NCI-H748 (cell line): ENCODE measurements at regions not wholly inside any gene's neighbourhood (a gene's known extent, or its start where the extent isn't known, plus 50 kb on each side); places are given as distances from the start of the nearest gene placed in this dataset.
"Not testable (repeated sequence)": the region's sequence is repeated elsewhere in the genome, so short reads cannot be mapped to it uniquely, and the experiment has no call there.

Experiments used
- DNase-seq: peaks from one replicate; lab custom pipeline; 2025; ENCODE audit not compliant: unreplicated experiment; lab: John Stamatoyannopoulos, UW

DNA sequence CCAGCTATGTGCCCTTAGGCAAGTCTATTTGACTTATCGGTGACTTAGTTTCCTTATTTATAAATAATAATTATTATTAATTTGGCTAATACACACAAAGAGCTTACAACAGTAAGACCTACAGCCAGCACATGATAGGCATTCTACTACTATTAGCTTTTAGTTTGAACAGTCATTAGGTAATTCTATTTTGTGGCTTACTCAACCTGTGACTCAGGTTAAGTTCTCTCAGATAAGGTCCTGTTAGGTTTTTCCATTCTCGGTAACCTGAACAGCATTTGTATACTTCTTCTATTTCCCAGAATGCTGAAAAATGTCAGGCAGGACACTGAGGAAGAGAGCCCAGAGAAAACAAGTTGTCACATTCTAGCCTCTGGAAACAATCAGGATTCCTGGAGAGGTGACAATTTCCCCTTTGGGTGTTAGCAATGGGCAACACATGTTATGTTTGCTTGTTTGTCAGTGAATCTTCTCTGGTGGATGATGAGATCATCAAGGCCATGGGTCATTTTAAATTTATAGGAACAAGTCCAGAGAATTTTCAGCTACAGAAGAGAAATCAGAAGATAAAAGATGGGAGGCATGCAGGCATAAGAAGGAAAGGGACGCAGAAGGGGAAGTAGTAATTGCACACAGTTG is 2144.7 kb downstream of the PCDH7 start:
- no peak for DNase-seq

- no peak for DNase-seq
Measured at GRCh38 chr4:32876546-32876945, 2156.4 kb downstream of the PCDH7 start.

DNA sequence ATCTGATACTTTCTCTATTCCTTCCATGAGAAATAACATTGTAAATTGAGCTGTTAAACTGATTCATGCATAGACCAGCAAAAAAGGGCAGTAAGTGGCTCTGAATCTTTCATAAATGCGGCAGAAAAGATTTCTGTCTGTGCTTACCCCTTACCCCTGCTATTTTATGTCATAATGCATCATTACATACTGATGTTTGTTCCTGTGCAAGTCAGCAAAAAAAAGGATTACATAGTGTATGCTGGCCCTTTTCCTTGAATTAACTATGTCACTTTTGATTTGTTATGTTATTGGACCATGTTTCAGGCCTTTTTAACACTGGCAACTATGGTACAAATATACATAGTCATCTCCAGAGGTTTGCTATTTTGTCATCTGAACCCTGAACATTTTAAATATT is 2159.7 kb downstream of the PCDH7 start:
- DNase-seq: no peak

GRCh38 chr4:32884198-32884597 is 2164.0 kb downstream of the PCDH7 start:
- DNase-seq: no peak

DNA sequence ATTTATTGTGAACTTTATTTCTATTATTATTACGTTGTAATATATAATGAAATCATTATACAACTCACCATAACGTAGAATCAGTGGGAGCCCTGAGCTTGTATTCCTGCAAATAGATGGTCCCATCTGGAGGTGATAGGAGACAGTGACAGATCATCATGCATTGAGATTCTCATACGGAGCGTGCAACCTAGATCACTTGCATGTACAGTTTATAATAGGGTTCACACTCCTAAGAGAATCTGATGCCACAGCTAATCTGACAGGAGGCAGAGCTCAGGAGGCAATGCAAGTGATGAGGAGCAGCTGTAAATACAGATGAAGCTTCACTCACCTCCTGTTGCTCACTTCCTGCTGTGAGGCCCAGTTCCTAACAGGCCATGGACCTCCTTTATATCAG is 2170.2 kb downstream of the PCDH7 start:
- DNase-seq: no peak

DNA sequence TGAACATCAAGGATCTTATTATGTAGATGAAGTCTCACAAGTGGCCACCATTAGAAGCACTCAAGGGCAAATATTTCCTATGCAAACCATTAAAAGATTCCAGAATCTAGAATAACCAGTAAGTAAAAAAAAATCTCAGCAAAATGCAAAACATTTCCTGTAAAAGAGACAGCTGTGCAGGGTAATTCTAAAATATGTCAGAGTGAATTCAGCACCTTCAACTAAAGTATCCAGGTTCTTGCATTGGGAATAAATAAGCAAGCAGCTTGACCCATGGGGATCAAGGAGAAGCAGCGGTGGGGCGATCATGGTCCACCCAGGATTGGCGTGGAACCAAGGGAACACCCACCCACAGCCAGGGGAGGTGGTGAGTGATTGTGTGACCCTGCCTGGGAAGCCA is 2188.9 kb downstream of the PCDH7 start:
- no peak for DNase-seq

DNA sequence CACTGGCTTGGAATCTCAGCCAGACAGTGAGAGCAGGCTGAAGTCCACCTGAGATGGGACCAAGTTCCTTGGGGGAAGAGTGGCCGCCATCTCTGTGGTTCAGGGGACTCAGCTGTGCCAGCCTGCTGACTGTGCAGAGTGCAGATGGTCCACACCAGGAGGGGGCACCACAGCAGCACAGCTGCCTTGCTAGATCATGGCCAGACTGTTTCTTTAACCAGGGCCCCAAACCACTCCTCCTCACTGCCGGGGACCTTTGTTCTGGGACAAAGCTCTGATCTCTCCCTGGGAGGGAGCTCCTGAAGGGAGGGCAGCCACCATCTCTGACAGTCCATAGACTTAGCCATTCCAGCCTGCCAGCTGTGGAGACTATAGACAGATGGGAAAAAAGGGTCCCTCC is 2189.6 kb downstream of the PCDH7 start:
- DNase-seq: no peak

DNA sequence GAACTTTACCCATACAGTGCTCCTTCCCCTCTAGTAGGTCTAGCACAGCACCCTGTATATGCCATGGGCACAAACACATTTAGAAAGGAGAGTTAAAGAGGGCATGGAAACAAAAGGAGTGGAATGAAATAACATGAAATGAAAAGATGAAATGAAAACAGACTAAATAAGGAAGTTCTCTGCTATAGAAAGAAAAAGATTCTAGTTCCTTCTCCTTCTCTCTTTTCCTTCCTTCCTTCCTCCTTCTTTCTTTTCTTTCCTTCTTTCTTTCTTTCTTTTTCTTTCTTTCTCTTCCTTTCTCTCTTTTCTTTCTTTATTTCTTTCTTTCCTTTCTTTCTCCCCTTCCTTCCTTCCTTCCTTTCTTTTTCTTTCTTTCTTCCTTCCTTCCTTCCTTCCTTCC is 2197.4 kb downstream of the PCDH7 start:
- no peak for DNase-seq

DNA sequence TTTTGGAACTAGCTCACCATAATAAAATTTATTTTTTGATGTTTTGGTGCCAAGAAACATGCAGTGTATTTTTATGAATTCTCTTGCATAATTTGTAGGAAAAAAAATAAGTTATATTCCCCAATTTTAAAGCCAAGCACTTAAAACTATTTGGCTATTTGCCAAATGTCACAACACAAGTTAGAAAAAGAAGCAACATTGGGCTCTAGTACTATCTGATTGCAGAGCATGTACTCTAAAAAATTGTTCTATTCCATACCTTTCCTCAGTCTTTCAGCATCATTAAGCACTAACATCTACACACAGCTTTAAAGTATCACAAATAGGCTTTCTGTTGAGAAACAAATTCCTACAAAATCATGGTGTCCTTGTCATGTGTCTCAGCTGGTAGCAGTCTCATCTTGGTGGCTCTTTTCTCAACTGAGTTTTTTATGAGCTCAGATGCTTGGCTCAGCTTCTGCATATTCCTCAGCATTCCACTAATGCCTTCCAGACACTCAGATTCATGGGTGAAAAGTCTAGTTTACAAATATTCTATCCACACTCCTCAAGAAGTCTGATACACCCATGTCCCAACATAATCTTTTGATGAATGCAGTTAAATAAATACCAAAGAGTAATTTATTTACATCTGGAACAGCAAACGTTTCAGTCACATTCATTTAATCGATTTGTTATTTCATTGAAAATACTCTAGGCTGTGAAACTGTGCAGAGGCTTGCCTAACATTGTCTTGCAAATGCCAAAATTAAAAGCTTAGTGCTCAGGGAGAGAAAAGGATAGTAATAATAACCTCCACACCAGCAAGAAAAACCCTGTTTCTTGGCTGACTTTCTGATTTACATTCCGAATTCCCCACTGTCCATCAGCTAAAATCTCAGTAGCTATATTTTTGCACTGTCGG is 2209.9 kb downstream of the PCDH7 start:
- DNase-seq: no peak

DNA sequence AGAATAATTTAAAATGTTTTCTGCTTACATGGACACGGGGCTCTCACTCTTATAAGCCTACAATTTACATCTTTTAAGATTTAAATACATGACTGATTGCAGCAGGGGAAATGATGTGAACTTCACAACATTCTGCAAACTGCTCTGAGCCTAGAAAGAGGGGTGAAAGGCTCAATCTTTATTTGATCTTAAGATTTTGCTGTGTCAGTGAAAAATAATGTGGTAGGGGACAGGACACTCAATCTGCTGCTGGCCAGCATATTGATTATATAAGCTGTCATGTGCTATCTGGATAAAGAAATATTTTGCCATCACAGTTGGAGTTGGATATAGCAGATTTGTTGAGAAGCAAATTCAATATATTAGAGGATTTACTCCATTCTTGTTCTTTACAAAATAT is 2210.5 kb downstream of the PCDH7 start:
- no peak for DNase-seq

DNA sequence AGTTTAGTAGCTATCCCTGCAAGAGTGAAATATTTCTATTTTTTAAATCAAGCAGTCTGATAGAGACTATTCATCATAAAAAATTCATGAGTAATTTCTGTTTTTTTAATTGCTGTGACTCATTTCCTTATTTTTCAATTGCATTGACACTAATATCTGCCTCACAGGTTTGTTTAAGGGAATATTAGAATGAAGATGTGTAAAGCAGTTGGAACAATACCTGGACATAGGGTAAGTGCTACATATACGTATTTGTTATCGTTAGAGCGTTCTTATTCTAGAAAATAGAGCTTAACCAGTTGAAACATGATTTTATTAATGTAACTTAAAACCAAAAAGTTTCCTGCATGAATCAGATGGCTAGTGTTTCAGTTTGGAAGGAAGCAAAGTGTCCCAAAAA is 2211.3 kb downstream of the PCDH7 start:
- DNase-seq: no peak

DNA sequence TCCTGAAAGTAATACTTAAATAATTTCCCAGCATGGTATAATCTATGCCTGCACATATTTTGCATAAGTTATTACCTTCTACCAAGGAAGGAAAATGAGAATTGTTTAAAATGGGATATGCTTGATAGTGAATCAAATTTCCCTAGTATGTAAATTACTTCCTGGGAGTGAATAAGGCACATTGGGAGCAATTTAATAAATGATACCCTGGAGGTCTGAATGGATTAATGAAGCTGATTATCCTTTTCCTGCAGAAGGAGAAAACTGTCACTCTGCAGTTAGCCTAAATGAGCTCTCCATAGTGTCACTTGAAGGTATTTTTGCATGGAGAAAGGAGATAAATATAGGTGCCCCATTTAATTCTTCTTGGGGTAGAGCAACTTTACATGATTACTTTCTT is 2212.0 kb downstream of the PCDH7 start:
- DNase-seq: no peak

GRCh38 chr4:32939222-32939621 is 2219.1 kb downstream of the PCDH7 start:
- not testable (repeated sequence) for DNase-seq

DNA sequence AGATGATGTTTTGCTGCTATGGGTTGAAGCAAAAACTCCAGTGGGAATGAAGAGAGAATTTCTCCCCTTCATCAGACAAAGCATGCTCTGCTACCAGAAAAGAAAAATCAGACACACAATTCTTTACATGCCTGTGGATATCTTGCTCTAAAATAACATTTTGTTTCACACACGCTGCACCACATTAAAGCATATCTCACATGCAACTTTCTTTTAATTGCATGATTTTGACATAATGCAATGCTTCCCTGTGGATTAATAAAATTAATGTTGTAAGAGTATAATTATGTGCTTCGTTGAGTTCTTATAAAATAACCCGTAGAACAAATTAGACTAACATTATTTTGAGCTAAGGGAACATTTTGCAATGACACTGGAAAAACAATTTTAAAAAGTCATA is 2230.7 kb downstream of the PCDH7 start:
- DNase-seq: no peak

GRCh38 chr4:32958586-32958985 is 2238.4 kb downstream of the PCDH7 start:
- DNase-seq: no peak

- DNase-seq: no peak
Measured at GRCh38 chr4:32962100-32962499, 2241.9 kb downstream of the PCDH7 start.

DNA sequence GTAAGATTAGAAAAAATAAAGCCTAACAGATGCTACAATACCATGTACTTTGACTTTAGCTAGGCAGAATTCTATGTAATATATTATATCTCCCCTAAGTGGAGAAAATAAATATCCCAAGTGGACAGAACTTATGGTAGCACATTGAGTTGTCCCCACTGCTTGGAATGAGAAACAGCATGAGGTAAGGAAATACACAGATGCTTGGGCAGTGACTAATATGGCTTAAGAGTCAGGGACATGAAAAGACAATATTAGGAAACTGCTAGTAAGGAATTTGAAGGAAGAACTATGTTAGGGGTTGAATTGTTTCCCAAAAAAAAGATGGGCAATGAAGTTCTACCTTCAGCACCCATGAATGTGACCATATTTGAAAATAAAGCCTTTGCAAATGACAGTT is 2265.1 kb downstream of the PCDH7 start:
- DNase-seq: no peak

DNA sequence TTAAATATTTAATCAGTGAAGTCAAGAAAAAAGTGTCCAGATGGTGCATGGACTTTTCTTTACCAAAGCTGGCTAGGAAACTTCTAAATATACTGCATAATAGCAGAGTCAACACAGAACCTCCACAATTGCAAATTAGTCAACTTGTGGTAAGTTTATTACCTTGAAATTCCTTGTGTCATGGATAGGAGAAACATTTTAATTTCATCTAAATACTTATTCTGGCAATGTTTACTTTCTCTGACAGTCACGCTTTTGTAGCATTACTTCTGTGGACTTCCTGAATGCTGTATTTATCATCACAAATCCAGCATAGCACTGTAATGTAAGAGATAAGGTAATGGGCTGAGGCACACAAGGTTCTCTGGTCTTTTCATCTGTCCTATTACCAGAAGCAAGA is 2266.1 kb downstream of the PCDH7 start:
- DNase-seq: no peak

DNA sequence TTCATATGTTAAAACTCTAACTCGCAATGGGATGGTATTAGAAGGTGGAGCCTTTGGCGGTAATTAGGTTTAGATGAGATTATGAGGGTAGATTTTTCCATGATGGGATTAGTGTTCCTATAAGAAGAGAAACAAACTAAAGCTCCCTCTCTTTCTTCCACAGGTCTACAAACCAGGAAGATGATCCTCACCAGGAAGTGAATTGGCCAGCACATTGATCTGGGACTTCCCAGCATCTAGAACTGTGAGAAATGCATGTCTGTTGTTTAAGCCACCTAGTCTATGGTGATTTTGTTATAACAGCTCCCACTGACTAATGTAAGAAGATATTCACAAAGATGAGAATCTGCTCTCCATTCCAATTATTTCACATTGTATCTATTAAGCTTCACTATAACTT is 2266.9 kb downstream of the PCDH7 start:
- no peak for DNase-seq

DNA sequence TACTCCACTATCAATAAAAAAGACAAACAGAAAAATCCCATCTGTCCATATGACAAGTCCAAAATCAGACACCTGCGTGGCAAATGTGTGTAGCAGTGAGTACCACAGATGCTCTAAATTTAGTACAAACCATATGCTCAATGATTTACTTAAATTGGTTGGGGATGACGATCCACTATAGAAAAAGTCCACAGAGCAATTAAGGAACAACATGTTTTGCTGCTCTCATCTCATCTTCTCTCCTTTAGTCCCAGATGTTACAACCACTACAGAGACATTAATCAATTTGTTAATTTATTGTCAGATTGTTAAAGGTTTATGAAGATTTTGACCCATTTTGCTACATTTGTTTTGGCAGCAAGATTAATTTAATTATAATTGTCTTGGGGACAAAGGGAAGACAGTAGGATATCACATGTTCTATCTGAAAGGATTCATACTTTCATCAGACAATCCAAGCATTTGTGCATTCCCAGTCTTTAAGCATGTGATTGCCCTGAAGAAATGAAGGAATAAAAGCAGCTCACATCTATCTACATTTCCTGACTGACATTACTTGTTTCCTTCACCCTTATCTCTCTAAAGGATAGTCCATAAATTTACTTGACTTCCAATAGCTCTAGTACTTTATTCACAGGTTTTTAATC is 2268.1 kb downstream of the PCDH7 start:
- no peak for DNase-seq

GRCh38 chr4:32991663-32992062 is 2271.5 kb downstream of the PCDH7 start:
- DNase-seq: no peak
